ENCODE measurements at regions not wholly inside any gene's neighbourhood (a gene's known extent, or its start where the extent isn't known, plus 50 kb on each side); places are given as distances from the start of the nearest gene placed in this dataset.
"Not testable (repeated sequence)": the region's sequence is repeated elsewhere in the genome, so short reads cannot be mapped to it uniquely, and the experiment has no call there.

DNA sequence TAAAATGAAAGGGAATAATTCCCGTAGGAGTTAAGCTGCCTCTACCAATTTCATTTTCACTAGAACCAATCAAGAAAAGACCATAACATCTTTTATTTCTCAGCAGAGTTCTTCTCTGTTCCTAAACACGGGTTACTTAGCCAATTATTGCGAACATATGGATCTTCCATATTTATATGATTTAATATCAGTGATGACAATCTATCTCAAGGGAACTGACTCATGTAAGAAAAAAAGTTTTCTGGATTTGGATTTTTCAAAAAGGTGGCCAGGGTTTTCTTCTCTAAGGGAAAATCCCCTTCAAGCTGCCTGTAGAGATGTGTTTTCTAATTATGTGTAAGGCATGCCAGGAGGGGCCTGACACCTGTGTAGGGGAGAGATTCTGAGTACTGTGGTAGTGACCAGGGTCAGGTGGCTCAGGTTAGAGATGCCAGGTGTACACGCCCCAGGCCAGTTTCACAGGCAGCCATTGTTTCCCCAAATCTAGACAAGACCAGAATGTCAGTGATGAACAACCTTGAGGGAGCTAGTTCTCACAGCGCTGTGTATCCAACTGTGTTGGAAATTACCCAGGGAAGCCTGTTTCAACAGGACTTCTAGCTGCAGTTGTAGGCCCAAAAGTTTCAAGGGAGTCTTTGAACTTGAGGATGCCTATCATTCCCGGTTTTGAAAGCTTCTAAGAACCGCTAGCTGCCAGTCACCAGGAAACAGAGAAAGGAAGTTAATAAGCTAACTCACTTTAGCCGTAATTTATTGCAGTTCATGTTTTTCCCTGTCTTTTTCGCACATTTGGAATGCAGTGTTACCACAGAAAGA lies 572.5 kb upstream of the RGMB start:
- DNase-seq = no peak
- no peak overlapping the region for H3K4me3 ChIP-seq (ENCODE audit: insufficient read depth, low read depth, low read length)
- H3K36me3 ChIP-seq (replicated peaks; ENCODE audit: control insufficient read depth, insufficient read depth, low read length) = no peaks in the 10 kb centered on the region
- no peaks in the 10 kb centered on the region for H3K27me3 ChIP-seq (ENCODE audit: control insufficient read depth, insufficient read depth, low read length)

DNA sequence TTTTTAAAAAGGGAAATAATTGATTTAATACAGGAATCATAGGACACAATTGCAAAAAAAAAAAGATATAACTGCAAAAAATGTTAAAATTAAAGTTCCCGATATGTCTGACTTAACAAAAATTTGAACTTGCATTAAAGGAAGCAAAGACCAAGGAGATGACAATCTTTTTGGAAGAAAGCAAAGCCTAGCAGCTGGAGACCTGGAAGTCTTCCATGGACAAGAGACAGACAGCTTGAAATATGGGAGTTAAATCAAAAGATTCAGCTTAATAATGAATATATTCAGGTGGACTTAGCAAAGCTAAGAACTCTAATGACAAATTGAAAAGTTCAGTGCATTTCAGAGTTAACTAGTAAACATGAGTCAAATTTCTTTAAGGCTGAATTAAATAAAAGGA lies 568.7 kb upstream of the RGMB start:
- no peak for DNase-seq
- no peaks in the 10 kb centered on the region for H3K27me3 ChIP-seq (ENCODE audit: control insufficient read depth, insufficient read depth, low read length)
- no peaks in the 10 kb centered on the region for H3K36me3 ChIP-seq (replicated peaks; ENCODE audit: control insufficient read depth, insufficient read depth, low read length)
- no peak overlapping the region for H3K4me3 ChIP-seq (ENCODE audit: insufficient read depth, low read depth, low read length)

GRCh38 chr5:98205691-98206461 lies 567.6 kb upstream of the RGMB start:
- no peak for DNase-seq
- no peak overlapping the region for H3K4me3 ChIP-seq (ENCODE audit: insufficient read depth, low read depth, low read length)
- H3K36me3 ChIP-seq (replicated peaks; ENCODE audit: control insufficient read depth, insufficient read depth, low read length) = no peaks in the 10 kb centered on the region

GRCh38 chr5:98206566-98206965 lies 566.9 kb upstream of the RGMB start:
- DNase-seq = no peak

More at GRCh38 chr5:98205691-98206461, 567.6 kb upstream of the RGMB start:
- H3K27me3 ChIP-seq (ENCODE audit: control insufficient read depth, insufficient read depth, low read length) = no peaks in the 10 kb centered on the region

GRCh38 chr5:98209418-98209817 lies 564.0 kb upstream of the RGMB start:
- Histone ChIP-seq H3K27me3 (ENCODE audit: control insufficient read depth, insufficient read depth, low read length) (no peaks in the 10 kb centered on the region), H3K36me3 (replicated peaks; ENCODE audit: control insufficient read depth, insufficient read depth, low read length) (no peaks in the 10 kb centered on the region)

More at GRCh38 chr5:98206566-98206965, 566.9 kb upstream of the RGMB start:
- no peaks in the 10 kb centered on the region for H3K36me3 ChIP-seq (replicated peaks; ENCODE audit: control insufficient read depth, insufficient read depth, low read length)
- no peaks in the 10 kb centered on the region for H3K27me3 ChIP-seq (ENCODE audit: control insufficient read depth, insufficient read depth, low read length)
- no peak overlapping the region for H3K4me3 ChIP-seq (ENCODE audit: insufficient read depth, low read depth, low read length)

GRCh38 chr5:98214240-98215051 lies 559.0 kb upstream of the RGMB start:
- no peak for DNase-seq
- no peak overlapping the region for H3K4me3 ChIP-seq (ENCODE audit: insufficient read depth, low read depth, low read length)
- no peaks in the 10 kb centered on the region for H3K36me3 ChIP-seq (replicated peaks; ENCODE audit: control insufficient read depth, insufficient read depth, low read length)
- no peaks in the 10 kb centered on the region for H3K27me3 ChIP-seq (ENCODE audit: control insufficient read depth, insufficient read depth, low read length)

More at GRCh38 chr5:98209418-98209817, 564.0 kb upstream of the RGMB start:
- no peak overlapping the region for H3K4me3 ChIP-seq (ENCODE audit: insufficient read depth, low read depth, low read length)
- no peak for DNase-seq

DNA sequence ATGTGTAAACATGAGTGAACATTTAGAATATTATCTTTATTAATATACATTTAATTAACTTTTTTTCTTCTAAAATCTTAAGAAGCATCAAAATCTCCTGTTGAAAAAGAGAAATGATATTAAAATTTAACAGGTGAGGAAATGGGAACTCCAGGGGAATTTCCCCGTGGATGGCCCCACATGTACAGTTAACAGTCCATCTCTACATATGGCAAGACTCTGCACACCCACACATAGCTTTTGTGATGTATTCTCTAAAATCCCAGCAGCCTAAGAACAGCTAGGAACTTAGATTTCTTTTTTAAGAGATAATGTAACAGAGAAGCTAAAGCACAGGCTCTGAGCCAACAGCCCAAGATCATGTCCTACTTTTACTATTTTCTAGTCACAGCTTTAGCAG lies 556.3 kb upstream of the RGMB start:
- DNase-seq = no peak
- Histone ChIP-seq H3K4me3 (ENCODE audit: insufficient read depth, low read depth, low read length) (no peak overlapping the region), H3K27me3 (ENCODE audit: control insufficient read depth, insufficient read depth, low read length) (no peaks in the 10 kb centered on the region), H3K36me3 (replicated peaks; ENCODE audit: control insufficient read depth, insufficient read depth, low read length) (no peaks in the 10 kb centered on the region)

GRCh38 chr5:98218838-98219237 lies 554.6 kb upstream of the RGMB start:
- no peaks in the 10 kb centered on the region for H3K36me3 ChIP-seq (replicated peaks; ENCODE audit: control insufficient read depth, insufficient read depth, low read length)
- no peaks in the 10 kb centered on the region for H3K27me3 ChIP-seq (ENCODE audit: control insufficient read depth, insufficient read depth, low read length)
- H3K4me3 ChIP-seq (ENCODE audit: insufficient read depth, low read depth, low read length) = no peak overlapping the region
- no peak for DNase-seq

DNA sequence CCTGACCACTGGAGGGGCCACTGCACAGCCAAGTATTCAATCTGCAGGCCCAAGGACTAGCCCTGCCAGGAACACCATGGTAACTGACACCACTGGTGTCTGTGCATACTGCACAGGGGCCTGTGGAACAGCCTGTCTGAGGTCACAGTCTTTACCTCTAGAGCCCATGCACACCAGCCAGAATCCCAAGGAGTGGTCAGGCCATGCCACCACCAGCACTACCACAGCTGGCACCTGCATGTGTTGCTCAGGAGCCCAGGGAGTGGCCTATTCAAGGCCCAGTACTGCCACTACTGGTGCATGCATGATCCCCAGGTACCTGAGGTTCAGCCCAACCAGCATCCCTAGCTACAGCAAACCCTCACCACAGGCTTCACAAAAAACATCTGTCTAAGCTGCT lies 546.0 kb upstream of the RGMB start:
- Histone ChIP-seq H3K27me3 (ENCODE audit: control insufficient read depth, insufficient read depth, low read length) (no peaks in the 10 kb centered on the region), H3K36me3 (replicated peaks; ENCODE audit: control insufficient read depth, insufficient read depth, low read length) (no peaks in the 10 kb centered on the region), H3K4me3 (ENCODE audit: insufficient read depth, low read depth, low read length) (no peak overlapping the region)
- no peak for DNase-seq

DNA sequence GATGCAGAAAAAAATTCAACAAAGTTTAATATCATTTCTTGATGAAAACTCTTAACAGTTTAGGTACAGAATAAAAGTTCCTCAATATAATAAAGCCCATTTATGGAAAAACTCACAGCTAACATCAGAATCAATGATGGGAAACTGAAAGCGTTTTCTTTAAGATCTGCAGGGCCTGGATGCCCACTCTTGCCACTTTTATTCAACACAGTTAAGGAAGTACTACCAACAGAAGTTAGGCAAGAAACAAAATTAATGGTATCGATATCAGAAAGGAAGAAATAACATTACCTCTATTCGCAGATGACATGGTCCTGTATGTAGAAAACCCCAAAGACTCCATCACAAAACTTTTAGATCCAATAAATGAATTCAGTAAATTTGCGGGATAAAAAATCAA lies 542.4 kb upstream of the RGMB start:
- Histone ChIP-seq H3K36me3 (replicated peaks; ENCODE audit: control insufficient read depth, insufficient read depth, low read length) (no peaks in the 10 kb centered on the region), H3K4me3 (ENCODE audit: insufficient read depth, low read depth, low read length) (no peak overlapping the region), H3K27me3 (ENCODE audit: control insufficient read depth, insufficient read depth, low read length) (no peaks in the 10 kb centered on the region)
- DNase-seq = no peak

- not testable (repeated sequence) for DNase-seq; H3K36me3 ChIP-seq (replicated peaks; ENCODE audit: control insufficient read depth, insufficient read depth, low read length); H3K4me3 ChIP-seq (ENCODE audit: insufficient read depth, low read depth, low read length); H3K27me3 ChIP-seq (ENCODE audit: control insufficient read depth, insufficient read depth, low read length)
Observed at GRCh38 chr5:98237794-98238193, 535.7 kb upstream of the RGMB start.

DNA sequence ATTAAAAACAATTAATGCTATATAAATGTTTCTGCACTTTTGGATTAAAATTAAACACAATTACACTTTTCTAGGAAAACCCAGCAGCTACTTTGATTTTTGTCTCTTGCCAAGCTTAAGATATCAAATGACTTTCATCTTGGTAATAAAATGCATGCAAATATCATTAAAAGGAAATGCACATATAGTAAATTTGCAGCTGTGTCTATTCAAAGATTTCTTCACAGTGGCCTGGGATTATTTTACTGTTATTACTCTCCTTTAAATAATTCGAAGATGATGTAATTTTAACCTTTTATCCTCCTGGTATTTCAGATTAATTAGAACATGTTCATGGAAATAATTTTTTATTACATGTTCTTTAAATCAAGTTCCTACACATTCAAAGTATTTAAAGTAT lies 529.5 kb upstream of the RGMB start:
- no peaks in the 10 kb centered on the region for H3K36me3 ChIP-seq (replicated peaks; ENCODE audit: control insufficient read depth, insufficient read depth, low read length)
- H3K4me3 ChIP-seq (ENCODE audit: insufficient read depth, low read depth, low read length) = no peak overlapping the region
- no peaks in the 10 kb centered on the region for H3K27me3 ChIP-seq (ENCODE audit: control insufficient read depth, insufficient read depth, low read length)
- DNase-seq = no peak

DNA sequence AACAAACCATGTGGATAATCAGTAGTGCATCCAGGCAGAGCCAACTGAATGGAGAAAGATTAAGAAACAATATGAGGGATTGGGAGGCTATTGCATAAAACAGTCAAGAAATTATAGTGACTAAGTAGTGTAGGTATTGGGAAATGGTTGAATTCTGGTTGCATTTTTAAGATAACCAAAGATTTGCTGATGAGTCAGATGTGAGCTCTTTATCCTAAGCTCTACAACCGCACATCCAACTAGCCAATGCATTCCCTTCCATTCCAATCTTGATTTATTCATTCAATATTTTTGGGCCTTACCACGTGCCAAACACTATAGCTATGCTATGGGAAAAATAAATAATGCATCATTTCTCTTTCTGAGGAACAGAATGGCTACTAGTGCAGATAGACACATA lies 524.5 kb upstream of the RGMB start:
- DNase-seq = no peak
- Histone ChIP-seq H3K27me3 (ENCODE audit: control insufficient read depth, insufficient read depth, low read length) (no peaks in the 10 kb centered on the region), H3K36me3 (replicated peaks; ENCODE audit: control insufficient read depth, insufficient read depth, low read length) (no peaks in the 10 kb centered on the region), H3K4me3 (ENCODE audit: insufficient read depth, low read depth, low read length) (no peak overlapping the region)

GRCh38 chr5:98258939-98259338 lies 514.5 kb upstream of the RGMB start:
- DNase-seq = no peak
- Histone ChIP-seq H3K27me3 (ENCODE audit: control insufficient read depth, insufficient read depth, low read length) (no peaks in the 10 kb centered on the region), H3K4me3 (ENCODE audit: insufficient read depth, low read depth, low read length) (no peak overlapping the region), H3K36me3 (replicated peaks; ENCODE audit: control insufficient read depth, insufficient read depth, low read length) (no peaks in the 10 kb centered on the region)

Measured in H7 (cell line).